ENCODE measurements at regions not wholly inside any gene's neighbourhood (a gene's known extent, or its start where the extent isn't known, plus 50 kb on each side); places are given as distances from the start of the nearest gene placed in this dataset.

- Histone ChIP-seq H3K4me3 (ENCODE audit: low read depth in 1 of 3, low read length in 3 of 3) (no peak overlapping the region), H3K36me3 (ENCODE audit: control insufficient read depth in 3 of 3, insufficient read depth in 2 of 3, low read depth in 1 of 3, low read length in 3 of 3) (no peaks in the 10 kb centered on the region), H3K4me1 (ENCODE audit: control insufficient read depth in 3 of 3, insufficient read depth in 2 of 3, low read depth in 1 of 3, low read length in 2 of 3) (no peaks in the 10 kb centered on the region), H3K27me3 (ENCODE audit: control insufficient read depth in 3 of 3, insufficient read depth in 3 of 3, low read length in 3 of 3) (peaks cover 0 to 7% (median 2%) of the 10 kb centered on the region in 3 donors), H3K27ac (ENCODE audit: low read depth in 1 of 3, low read length in 2 of 3) (no peak overlapping the region), H3K9me3 (ENCODE audit: control insufficient read depth in 2 of 2, insufficient read depth in 1 of 2, low read depth in 1 of 2, low read length in 1 of 2) (no peaks in the 10 kb centered on the region)
- FAIRE-seq (no peak), DNase-seq (no peak)
These were observed 227.7 kb upstream of the ZBED5 start for GRCh38 chr11:11085580-11085979.

GRCh38 chr11:11084337-11084736 is 226.5 kb upstream of the ZBED5 start:
- Histone ChIP-seq H3K27me3 (ENCODE audit: control insufficient read depth in 3 of 3, insufficient read depth in 3 of 3, low read length in 3 of 3) (peaks cover 0 to 9% (median 2%) of the 10 kb centered on the region in 3 donors), H3K27ac (ENCODE audit: low read depth in 1 of 3, low read length in 2 of 3) (no peak overlapping the region), H3K9me3 (ENCODE audit: control insufficient read depth in 2 of 2, insufficient read depth in 1 of 2, low read depth in 1 of 2, low read length in 1 of 2) (no peaks in the 10 kb centered on the region), H3K4me1 (ENCODE audit: control insufficient read depth in 3 of 3, insufficient read depth in 2 of 3, low read depth in 1 of 3, low read length in 2 of 3) (no peaks in the 10 kb centered on the region), H3K36me3 (ENCODE audit: control insufficient read depth in 3 of 3, insufficient read depth in 2 of 3, low read depth in 1 of 3, low read length in 3 of 3) (no peaks in the 10 kb centered on the region), H3K4me3 (ENCODE audit: low read depth in 1 of 3, low read length in 3 of 3) (no peak overlapping the region)
- FAIRE-seq (no peak), DNase-seq (no peak)
- 61 to 81% (median 62%) methylated on average over 1 of the region's 1 CpG for WGBS, 3 donors

GRCh38 chr11:11083441-11083840 is 225.6 kb upstream of the ZBED5 start:
- DNase-seq = no peak
- Histone ChIP-seq H3K27ac (ENCODE audit: low read depth in 1 of 3, low read length in 2 of 3) (no peak overlapping the region), H3K4me1 (ENCODE audit: control insufficient read depth in 3 of 3, insufficient read depth in 2 of 3, low read depth in 1 of 3, low read length in 2 of 3) (no peaks in the 10 kb centered on the region), H3K36me3 (ENCODE audit: control insufficient read depth in 3 of 3, insufficient read depth in 2 of 3, low read depth in 1 of 3, low read length in 3 of 3) (no peaks in the 10 kb centered on the region), H3K4me3 (ENCODE audit: low read depth in 1 of 3, low read length in 3 of 3) (no peak overlapping the region), H3K9me3 (ENCODE audit: control insufficient read depth in 2 of 2, insufficient read depth in 1 of 2, low read depth in 1 of 2, low read length in 1 of 2) (no peaks in the 10 kb centered on the region), H3K27me3 (ENCODE audit: control insufficient read depth in 3 of 3, insufficient read depth in 3 of 3, low read length in 3 of 3) (peaks cover 0 to 12% (median 2%) of the 10 kb centered on the region in 3 donors)
- 83 to 87% (median 84%) methylated on average over 2 of the region's 2 CpGs for WGBS, 3 donors
- no peak for FAIRE-seq

DNA sequence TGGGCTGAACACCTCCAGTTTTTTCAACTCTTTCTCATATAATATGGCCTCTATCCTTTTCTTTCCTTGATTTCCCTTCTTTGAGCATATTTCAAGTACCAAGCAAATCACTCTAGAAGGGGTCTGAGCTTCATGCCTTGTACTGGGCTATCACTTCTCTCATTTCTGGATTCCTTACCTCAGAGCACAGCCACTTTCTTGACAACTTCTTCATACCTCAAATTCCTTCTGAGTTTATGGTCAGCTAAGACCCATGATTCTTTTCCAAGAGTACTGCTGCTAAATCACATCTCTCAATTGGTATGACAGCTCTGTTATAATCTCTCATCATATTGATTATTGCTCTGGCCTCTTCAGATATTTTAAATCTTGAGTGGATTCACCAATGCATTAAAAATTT is 224.8 kb upstream of the ZBED5 start:
- Histone ChIP-seq H3K36me3 (ENCODE audit: control insufficient read depth in 3 of 3, insufficient read depth in 2 of 3, low read depth in 1 of 3, low read length in 3 of 3) (no peaks in the 10 kb centered on the region), H3K9me3 (ENCODE audit: control insufficient read depth in 2 of 2, insufficient read depth in 1 of 2, low read depth in 1 of 2, low read length in 1 of 2) (no peaks in the 10 kb centered on the region), H3K4me1 (ENCODE audit: control insufficient read depth in 3 of 3, insufficient read depth in 2 of 3, low read depth in 1 of 3, low read length in 2 of 3) (no peaks in the 10 kb centered on the region), H3K27me3 (ENCODE audit: control insufficient read depth in 3 of 3, insufficient read depth in 3 of 3, low read length in 3 of 3) (peaks cover 0 to 12% (median 2%) of the 10 kb centered on the region in 3 donors), H3K27ac (ENCODE audit: low read depth in 1 of 3, low read length in 2 of 3) (no peak overlapping the region), H3K4me3 (ENCODE audit: low read depth in 1 of 3, low read length in 3 of 3) (no peak overlapping the region)
- DNase-seq (no peak), FAIRE-seq (no peak)

- H3K36me3 ChIP-seq (ENCODE audit: control insufficient read depth in 3 of 3, insufficient read depth in 2 of 3, low read depth in 1 of 3, low read length in 3 of 3) = no peaks in the 10 kb centered on the region
- H3K27ac ChIP-seq (ENCODE audit: low read depth in 1 of 3, low read length in 2 of 3) = no peak overlapping the region
- no peak overlapping the region for H3K4me3 ChIP-seq (ENCODE audit: low read depth in 1 of 3, low read length in 3 of 3)
- no peak for FAIRE-seq
- H3K27me3 ChIP-seq (ENCODE audit: control insufficient read depth in 3 of 3, insufficient read depth in 3 of 3, low read length in 3 of 3) = peaks cover 0 to 19% (median 2%) of the 10 kb centered on the region in 3 donors
- H3K4me1 ChIP-seq (ENCODE audit: control insufficient read depth in 3 of 3, insufficient read depth in 2 of 3, low read depth in 1 of 3, low read length in 2 of 3) = no peaks in the 10 kb centered on the region
- DNase-seq = no peak
- H3K9me3 ChIP-seq (ENCODE audit: control insufficient read depth in 2 of 2, insufficient read depth in 1 of 2, low read depth in 1 of 2, low read length in 1 of 2) = no peaks in the 10 kb centered on the region
- WGBS, 3 donors = 42 to 45% (median 42%) methylated on average over 4 of the region's 4 CpGs
These were observed 223.9 kb upstream of the ZBED5 start for GRCh38 chr11:11081776-11082175.

- 72 to 80% (median 76%) methylated on average over 4 of the region's 4 CpGs for WGBS, 3 donors
- Histone ChIP-seq H3K36me3 (ENCODE audit: control insufficient read depth in 3 of 3, insufficient read depth in 2 of 3, low read depth in 1 of 3, low read length in 3 of 3) (no peaks in the 10 kb centered on the region), H3K27ac (ENCODE audit: low read depth in 1 of 3, low read length in 2 of 3) (no peak overlapping the region), H3K9me3 (ENCODE audit: control insufficient read depth in 2 of 2, insufficient read depth in 1 of 2, low read depth in 1 of 2, low read length in 1 of 2) (no peaks in the 10 kb centered on the region), H3K27me3 (ENCODE audit: control insufficient read depth in 3 of 3, insufficient read depth in 3 of 3, low read length in 3 of 3) (peaks cover 0 to 19% (median 2%) of the 10 kb centered on the region in 3 donors), H3K4me3 (ENCODE audit: low read depth in 1 of 3, low read length in 3 of 3) (no peak overlapping the region), H3K4me1 (ENCODE audit: control insufficient read depth in 3 of 3, insufficient read depth in 2 of 3, low read depth in 1 of 3, low read length in 2 of 3) (peaks cover 0 to 2% (median 0%) of the 10 kb centered on the region in 3 donors)
- no peak for FAIRE-seq
- no peak for DNase-seq
These were observed 223.4 kb upstream of the ZBED5 start for GRCh38 chr11:11081288-11081687.

- peaks cover 0 to 3% (median 0%) of the 10 kb centered on the region in 3 donors for H3K4me1 ChIP-seq (ENCODE audit: control insufficient read depth in 3 of 3, insufficient read depth in 2 of 3, low read depth in 1 of 3, low read length in 2 of 3)
- WGBS, 3 donors = 81 to 89% (median 88%) methylated on average over 4 of the region's 4 CpGs
- no peaks in the 10 kb centered on the region for H3K36me3 ChIP-seq (ENCODE audit: control insufficient read depth in 3 of 3, insufficient read depth in 2 of 3, low read depth in 1 of 3, low read length in 3 of 3)
- FAIRE-seq = no peak
- DNase-seq = no peak
- peaks cover 0 to 19% (median 0%) of the 10 kb centered on the region in 3 donors for H3K27me3 ChIP-seq (ENCODE audit: control insufficient read depth in 3 of 3, insufficient read depth in 3 of 3, low read length in 3 of 3)
- no peaks in the 10 kb centered on the region for H3K9me3 ChIP-seq (ENCODE audit: control insufficient read depth in 2 of 2, insufficient read depth in 1 of 2, low read depth in 1 of 2, low read length in 1 of 2)
- no peak overlapping the region for H3K4me3 ChIP-seq (ENCODE audit: low read depth in 1 of 3, low read length in 3 of 3)
- H3K27ac ChIP-seq (ENCODE audit: low read depth in 1 of 3, low read length in 2 of 3) = no peak overlapping the region
These were observed 220.7 kb upstream of the ZBED5 start for GRCh38 chr11:11078344-11079086.

- H3K27me3 ChIP-seq (ENCODE audit: control insufficient read depth in 3 of 3, insufficient read depth in 3 of 3, low read length in 3 of 3) = peaks cover 0 to 19% (median 0%) of the 10 kb centered on the region in 3 donors
- no peaks in the 10 kb centered on the region for H3K9me3 ChIP-seq (ENCODE audit: control insufficient read depth in 2 of 2, insufficient read depth in 1 of 2, low read depth in 1 of 2, low read length in 1 of 2)
- no peak overlapping the region for H3K27ac ChIP-seq (ENCODE audit: low read depth in 1 of 3, low read length in 2 of 3)
- WGBS, 3 donors = 52 to 70% (median 65%) methylated on average over 4 of the region's 4 CpGs
- DNase-seq = no peak
- peaks cover 0 to 3% (median 0%) of the 10 kb centered on the region in 3 donors for H3K4me1 ChIP-seq (ENCODE audit: control insufficient read depth in 3 of 3, insufficient read depth in 2 of 3, low read depth in 1 of 3, low read length in 2 of 3)
- H3K36me3 ChIP-seq (ENCODE audit: control insufficient read depth in 3 of 3, insufficient read depth in 2 of 3, low read depth in 1 of 3, low read length in 3 of 3) = no peaks in the 10 kb centered on the region
- FAIRE-seq = no peak
- H3K4me3 ChIP-seq (ENCODE audit: low read depth in 1 of 3, low read length in 3 of 3) = no peak overlapping the region
These were observed 220.0 kb upstream of the ZBED5 start for GRCh38 chr11:11077898-11078297.

GRCh38 chr11:11076879-11077278 is 219.0 kb upstream of the ZBED5 start:
- no peak for DNase-seq
- no peaks in the 10 kb centered on the region for H3K9me3 ChIP-seq (ENCODE audit: control insufficient read depth in 2 of 2, insufficient read depth in 1 of 2, low read depth in 1 of 2, low read length in 1 of 2)
- no peak overlapping the region for H3K4me3 ChIP-seq (ENCODE audit: low read depth in 1 of 3, low read length in 3 of 3)
- WGBS, 3 donors = 33 to 66% (median 54%) methylated on average over 6 of the region's 6 CpGs
- H3K36me3 ChIP-seq (ENCODE audit: control insufficient read depth in 3 of 3, insufficient read depth in 2 of 3, low read depth in 1 of 3, low read length in 3 of 3) = no peaks in the 10 kb centered on the region
- no peak for FAIRE-seq
- no peak overlapping the region for H3K27ac ChIP-seq (ENCODE audit: low read depth in 1 of 3, low read length in 2 of 3)
- peaks cover 0 to 3% (median 0%) of the 10 kb centered on the region in 3 donors for H3K4me1 ChIP-seq (ENCODE audit: control insufficient read depth in 3 of 3, insufficient read depth in 2 of 3, low read depth in 1 of 3, low read length in 2 of 3)
- H3K27me3 ChIP-seq (ENCODE audit: control insufficient read depth in 3 of 3, insufficient read depth in 3 of 3, low read length in 3 of 3) = peaks cover 0 to 14% (median 0%) of the 10 kb centered on the region in 3 donors
